ENCODE measurements at regions not wholly inside any gene's neighbourhood (a gene's known extent, or its start where the extent isn't known, plus 50 kb on each side); places are given as distances from the start of the nearest gene placed in this dataset.

- no peak for DNase-seq
Measured at GRCh38 chr2:47234456-47234855, 58.1 kb upstream of the CALM2 start.

GRCh38 chr2:47232738-47233415 is 56.6 kb upstream of the CALM2 start:
- peak; percentile 38 for DNase-seq

- no peak for DNase-seq
Measured at GRCh38 chr2:47230418-47230817, 54.1 kb upstream of the CALM2 start.

- no peak for DNase-seq
Measured at GRCh38 chr2:47227532-47228279, 51.4 kb upstream of the CALM2 start.

- peak; percentile 79 for DNase-seq
Measured at GRCh38 chr2:47226923-47227220, 50.6 kb upstream of the CALM2 start.

GRCh38 chr2:47226132-47226922 is 50.0 kb upstream of the CALM2 start:
- no peak for DNase-seq

All from NCI-H748 treated with DMSO at 0.1 percent for 48 hours (cell line).